Esophagus muscularis mucosa (tissue), 4 donors: ENCODE measurements at regions not wholly inside any gene's neighbourhood (a gene's known extent, or its start where the extent isn't known, plus 50 kb on each side); places are given as distances from the start of the nearest gene placed in this dataset.

Experiments
- DNase-seq: peaks from one replicate; pipeline ENCODE4 v3.0.0-alpha.2; 2017; ENCODE audit errors: extremely low spot score
- H3K27ac ChIP-seq, 4 donors: fragments of 200-600 bp; sonication (generic); replicated peaks in 1 of 4; 1 replicate in 3 of 4; 2 replicates in 1 of 4; pipeline ENCODE4 v1.5.1; 2016 to 2019; ENCODE audit warnings: mild to moderate bottlenecking in 1 of 4
- H3K27me3 ChIP-seq, 4 donors: fragments of 200-600 bp; sonication (generic); one replicate each; pipeline versions ENCODE4 v1.5.1 to v1.6.0; 2016 to 2019
- H3K36me3 ChIP-seq, 4 donors: fragments of 200-600 bp; sonication (generic); one replicate each; pipeline ENCODE4 v1.5.1; 2016 to 2019
- H3K4me1 ChIP-seq, 4 donors: fragments of 200-600 bp; sonication (generic); one replicate each; pipeline ENCODE4 v1.5.1; 2016 to 2019
- H3K4me3 ChIP-seq, 4 donors: fragments of 200-600 bp; sonication (generic); 1 replicate in 2 of 4; 2 replicates in 2 of 4; pipeline ENCODE4 v1.5.1; 2016 to 2019; ENCODE audit warnings: mild to moderate bottlenecking in 4 of 4, moderate library complexity in 1 of 4
- H3K9me3 ChIP-seq, 4 donors: fragments of 200-600 bp; sonication (generic); 1 replicate in 3 of 4; 2 replicates in 1 of 4; pipeline ENCODE4 v1.5.1; 2016 to 2019
- EP300 ChIP-seq: sonication (generic); formaldehyde crosslinking; IDR thresholded peaks from one replicate; pipeline ENCODE4 v1.6.1; 2017; ENCODE audit warnings: antibody characterized with exemption
- POLR2A ChIP-seq: fragments of 450-650 bp; IDR thresholded peaks from one replicate; pipeline ENCODE4 v1.6.1; 2017; ENCODE audit warnings: antibody characterized with exemption, moderate library complexity, mild to moderate bottlenecking, low read depth
- POLR2AphosphoS5 ChIP-seq, 2 donors: sonication (generic); formaldehyde crosslinking; IDR thresholded peaks; one replicate each; pipeline ENCODE4 v1.6.1; 2017; ENCODE audit warnings: antibody characterized with exemption in 2 of 2
- WGBS: methylation state at CpG from one replicate; pipeline ENCODE4 v1.1.5; 2018; 5-methylcytosine and 5-hydroxymethylcytosine counted together
- intact Hi-C: fragments of 100-400 bp; cut with DNase I; formaldehyde crosslinking; loops from one replicate; pipeline ENCODE4 v1.15.1; 2023
- TF ChIP-seq, protein P1 (sequence below), 3 experiments: fragments of 200-600 bp in 2 of 3; fragments of 450-650 bp in 1 of 3; sonication (generic) in 2 of 3; IDR thresholded peaks; one replicate each; pipeline ENCODE4 v1.5.1; 2017 to 2019; ENCODE audit warnings: antibody characterized with exemption in 3 of 3, mild to moderate bottlenecking in 2 of 3, moderate library complexity in 1 of 3

DNA sequence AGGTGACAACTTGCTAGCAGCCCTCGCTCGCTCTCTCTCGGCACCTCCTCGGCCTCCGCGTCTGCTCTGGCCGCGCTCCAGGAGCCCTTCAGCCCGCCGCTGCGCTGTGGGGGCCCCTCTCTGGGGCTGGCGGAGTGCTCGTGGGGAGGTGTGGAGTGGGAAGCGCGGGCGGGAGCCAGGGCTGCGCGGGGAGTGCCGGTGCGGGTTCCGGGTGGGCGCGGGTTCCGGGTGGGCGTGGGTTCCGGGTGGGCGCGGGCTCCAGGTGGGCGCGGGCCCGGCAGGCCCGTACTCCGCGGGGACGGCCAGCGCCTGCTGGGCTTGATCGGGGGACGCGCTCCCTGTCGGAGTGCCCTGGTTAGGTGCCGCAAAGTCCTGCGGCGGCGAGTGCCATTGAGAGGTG is 384.3 kb downstream of the GPM6A start:
- Histone ChIP-seq H3K4me1 (no peaks in the 10 kb centered on the region), H3K27me3 (no peaks in the 10 kb centered on the region), H3K36me3 (no peaks in the 10 kb centered on the region), H3K4me3 (peak overlapping the region in 1 of 4 donors; percentile 29), H3K27ac (no peak overlapping the region), H3K9me3 (no peaks in the 10 kb centered on the region)
- DNase-seq, result no peak
- WGBS, result 71% methylated on average over 30 of the region's 44 CpGs
- TF ChIP-seq POLR2A, result no peak
- no peak for TF ChIP-seq EP300
- TF ChIP-seq POLR2AphosphoS5 (IDR thresholded peaks at IDR 0.05), result no peak
- TF ChIP-seq, protein P1, sequence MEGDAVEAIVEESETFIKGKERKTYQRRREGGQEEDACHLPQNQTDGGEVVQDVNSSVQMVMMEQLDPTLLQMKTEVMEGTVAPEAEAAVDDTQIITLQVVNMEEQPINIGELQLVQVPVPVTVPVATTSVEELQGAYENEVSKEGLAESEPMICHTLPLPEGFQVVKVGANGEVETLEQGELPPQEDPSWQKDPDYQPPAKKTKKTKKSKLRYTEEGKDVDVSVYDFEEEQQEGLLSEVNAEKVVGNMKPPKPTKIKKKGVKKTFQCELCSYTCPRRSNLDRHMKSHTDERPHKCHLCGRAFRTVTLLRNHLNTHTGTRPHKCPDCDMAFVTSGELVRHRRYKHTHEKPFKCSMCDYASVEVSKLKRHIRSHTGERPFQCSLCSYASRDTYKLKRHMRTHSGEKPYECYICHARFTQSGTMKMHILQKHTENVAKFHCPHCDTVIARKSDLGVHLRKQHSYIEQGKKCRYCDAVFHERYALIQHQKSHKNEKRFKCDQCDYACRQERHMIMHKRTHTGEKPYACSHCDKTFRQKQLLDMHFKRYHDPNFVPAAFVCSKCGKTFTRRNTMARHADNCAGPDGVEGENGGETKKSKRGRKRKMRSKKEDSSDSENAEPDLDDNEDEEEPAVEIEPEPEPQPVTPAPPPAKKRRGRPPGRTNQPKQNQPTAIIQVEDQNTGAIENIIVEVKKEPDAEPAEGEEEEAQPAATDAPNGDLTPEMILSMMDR (IDR thresholded peaks at IDR 0.05), result no peak
- intact Hi-C loops, result no loop called here

DNA sequence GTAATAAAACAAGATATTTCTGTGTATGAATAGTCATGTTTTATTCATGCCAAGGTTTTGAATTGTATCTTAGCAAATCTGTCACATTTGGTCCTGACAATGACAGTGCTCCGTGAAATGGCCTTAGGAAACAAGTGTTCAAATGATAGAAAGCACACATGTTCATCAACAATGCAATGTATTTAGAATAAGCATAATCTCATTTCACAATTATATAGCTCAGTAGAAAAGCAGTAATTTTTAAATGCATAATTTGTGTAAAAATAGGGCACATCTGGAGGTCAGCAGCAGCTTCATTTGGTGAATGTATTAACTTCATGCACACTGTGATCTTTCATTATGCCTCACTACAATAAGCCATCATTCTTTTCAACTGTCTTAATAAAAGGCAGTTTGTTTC is 380.4 kb downstream of the GPM6A start:
- WGBS, result 72% methylated on average over 1 of the region's 1 CpG
- no peak for TF ChIP-seq POLR2A
- TF ChIP-seq POLR2AphosphoS5 (IDR thresholded peaks at IDR 0.05), result no peak

DNA sequence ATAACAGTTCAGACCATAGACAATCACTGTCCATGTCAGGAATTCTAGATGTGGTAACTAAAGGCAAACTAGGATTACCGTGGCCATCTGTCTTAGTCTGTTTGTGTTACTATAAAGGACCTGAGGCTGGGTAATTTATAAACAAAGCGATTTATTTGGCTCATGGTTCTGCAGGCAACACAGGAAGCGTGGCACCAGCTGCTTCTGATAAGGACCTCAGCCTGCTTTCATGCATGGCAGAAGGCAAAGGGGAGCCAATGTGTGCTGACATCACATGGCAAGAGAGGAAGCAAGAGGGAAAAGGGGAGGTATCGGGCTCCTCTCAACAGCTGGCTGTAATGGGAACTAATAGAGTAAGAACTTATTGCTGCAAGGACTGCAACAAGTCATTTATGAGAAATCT is 376.7 kb downstream of the GPM6A start:
- Histone ChIP-seq H3K4me3 (no peak overlapping the region), H3K9me3 (no peaks in the 10 kb centered on the region), H3K4me1 (no peaks in the 10 kb centered on the region), H3K36me3 (no peaks in the 10 kb centered on the region), H3K27me3 (no peaks in the 10 kb centered on the region), H3K27ac (no peak overlapping the region)
- 50% methylated on average over 4 of the region's 4 CpGs for WGBS
- intact Hi-C loops, result no loop called here
- no peak for TF ChIP-seq EP300
- TF ChIP-seq POLR2AphosphoS5 (IDR thresholded peaks at IDR 0.05), result no peak
- TF ChIP-seq POLR2A, result no peak
- no peak for DNase-seq

More for the DNA sequence above, 380.4 kb downstream of the GPM6A start:
- Histone ChIP-seq H3K36me3 (no peaks in the 10 kb centered on the region), H3K27ac (no peak overlapping the region), H3K9me3 (no peaks in the 10 kb centered on the region), H3K4me3 (no peak overlapping the region), H3K27me3 (no peaks in the 10 kb centered on the region), H3K4me1 (no peaks in the 10 kb centered on the region)
- no peak for DNase-seq
- intact Hi-C loops, result no loop called here

DNA sequence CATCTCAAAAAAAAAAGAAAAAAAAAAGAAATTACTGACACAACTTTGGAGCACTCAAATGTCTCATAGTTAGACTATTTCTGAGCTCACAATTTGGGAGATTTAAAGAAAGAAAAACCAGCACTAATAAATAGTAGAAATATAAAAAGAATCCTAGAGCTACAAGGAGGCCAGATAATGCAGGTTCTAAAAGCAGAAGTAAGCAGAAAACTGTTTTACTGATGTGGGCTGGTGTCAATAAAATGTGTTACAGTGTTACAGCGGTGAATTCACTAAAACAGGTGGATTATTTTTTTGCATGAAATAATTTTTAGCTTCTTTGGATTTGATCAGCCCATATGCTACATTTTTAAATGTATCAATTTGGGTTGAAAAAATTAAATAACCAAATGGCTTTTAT is 375.9 kb downstream of the GPM6A start:
- Histone ChIP-seq H3K36me3 (no peaks in the 10 kb centered on the region), H3K9me3 (no peaks in the 10 kb centered on the region), H3K27ac (no peak overlapping the region), H3K27me3 (no peaks in the 10 kb centered on the region), H3K4me3 (no peak overlapping the region), H3K4me1 (no peaks in the 10 kb centered on the region)
- no peak for DNase-seq
- WGBS, result 86% methylated on average over 1 of the region's 1 CpG
- intact Hi-C loops, result no loop called here
- TF ChIP-seq POLR2A, result no peak

DNA sequence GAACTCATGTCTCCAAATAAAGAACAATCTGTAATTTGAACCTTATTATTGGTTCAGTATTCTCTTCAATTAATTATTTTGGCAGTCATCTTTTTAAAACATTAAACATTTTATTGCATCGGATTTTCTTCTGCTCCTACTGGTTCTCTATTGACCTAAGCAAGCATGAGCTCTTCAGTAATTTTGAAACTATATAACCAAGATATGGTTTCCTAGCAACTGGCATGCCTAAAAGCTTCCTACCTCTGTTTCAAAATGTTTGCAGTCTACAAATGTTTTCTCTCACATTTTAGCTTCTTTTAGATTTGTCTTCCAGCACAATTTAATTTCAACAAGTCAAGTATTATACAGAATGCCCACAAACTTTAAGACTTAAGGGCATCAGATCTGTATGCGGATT is 371.3 kb downstream of the GPM6A start:
- Histone ChIP-seq H3K4me3 (no peak overlapping the region), H3K27ac (no peak overlapping the region), H3K9me3 (no peaks in the 10 kb centered on the region), H3K4me1 (no peaks in the 10 kb centered on the region), H3K36me3 (no peaks in the 10 kb centered on the region), H3K27me3 (no peaks in the 10 kb centered on the region)
- DNase-seq, result no peak
- TF ChIP-seq POLR2AphosphoS5 (IDR thresholded peaks at IDR 0.05), result no peak
- TF ChIP-seq, protein P1 (IDR thresholded peaks at IDR 0.05), result no peak
- no peak for TF ChIP-seq POLR2A
- TF ChIP-seq EP300, result no peak
- 77% methylated on average over 2 of the region's 2 CpGs for WGBS
- intact Hi-C loops, result no loop called here

DNA sequence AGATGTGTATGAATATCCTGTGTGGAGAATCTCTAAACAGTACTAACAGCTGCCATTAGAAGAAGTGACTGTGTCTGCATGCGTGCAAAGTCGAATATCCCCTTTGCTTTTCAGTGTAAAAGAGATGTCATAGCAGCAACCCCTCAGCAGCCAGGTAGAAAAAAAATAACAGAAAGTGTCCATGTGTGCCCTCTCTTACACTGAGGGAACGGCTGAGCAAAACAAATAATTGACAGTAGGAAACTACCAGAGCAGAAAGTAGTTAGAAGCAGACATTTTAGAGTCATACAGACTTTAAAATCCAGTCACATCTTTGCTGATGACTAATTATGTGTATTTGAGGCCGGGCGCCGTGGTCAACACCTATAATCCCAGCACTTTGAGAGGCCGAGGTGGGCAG is 370.8 kb downstream of the GPM6A start:
- DNase-seq, result no peak
- no peaks in the 10 kb centered on the region for H3K36me3 ChIP-seq
- H3K9me3 ChIP-seq, result no peaks in the 10 kb centered on the region
- intact Hi-C loops, result no loop called here
- 90% methylated on average over 7 of the region's 7 CpGs for WGBS
- H3K27ac ChIP-seq, result no peak overlapping the region
- TF ChIP-seq, protein P1 (IDR thresholded peaks at IDR 0.05), result no peak
- TF ChIP-seq POLR2AphosphoS5 (IDR thresholded peaks at IDR 0.05) (no peak), POLR2A (no peak), EP300 (no peak)
- no peaks in the 10 kb centered on the region for H3K4me1 ChIP-seq
- no peaks in the 10 kb centered on the region for H3K27me3 ChIP-seq
- H3K4me3 ChIP-seq, result no peak overlapping the region
